ENCODE measurements at regions not wholly inside any gene's neighbourhood (a gene's known extent, or its start where the extent isn't known, plus 50 kb on each side); places are given as distances from the start of the nearest gene placed in this dataset.

- 3% methylated on average over 6 of the region's 6 CpGs for WGBS (ENCODE audit: insufficient coverage, low coverage, missing lambda C conversion rate)
- Histone ChIP-seq H3K9me1 (ENCODE audit: control insufficient read depth, insufficient read depth, low read length) (no peaks in the 10 kb centered on the region), H3K27me3 (ENCODE audit: control insufficient read depth in 2 of 2, insufficient read depth in 2 of 2, low read length in 2 of 2) (peaks cover 0 to 5% of the 10 kb centered on the region in 2 experiments; a peak in 2 of 5 replicates), H3K27ac (ENCODE audit: extremely low read depth, low read depth, low read length) (no peak overlapping the region), H3K4me1 (replicated peaks in 1 of 2; ENCODE audit: control insufficient read depth in 2 of 2, insufficient read depth in 2 of 2, low read length in 2 of 2) (no peaks in the 10 kb centered on the region; a peak in 2 of 5 replicates), H3K9me3 (replicated peaks; ENCODE audit: control insufficient read depth, insufficient read depth, low read depth, low read length) (no peaks in the 10 kb centered on the region), H2AFZ (ENCODE audit: low read depth, low read length) (no peak overlapping the region), H3K79me2 (ENCODE audit: control insufficient read depth, insufficient read depth, low read length) (no peaks in the 10 kb centered on the region), H3K9ac (ENCODE audit: insufficient read depth in 1 of 2, low read depth in 2 of 2, low read length in 2 of 2) (no peak overlapping the region), H4K20me1 (replicated peaks; ENCODE audit: control insufficient read depth, insufficient read depth, low read length) (no peaks in the 10 kb centered on the region), H3K4me3 (no peak overlapping the region), H3K36me3 (ENCODE audit: control insufficient read depth, insufficient read depth, low read length) (no peaks in the 10 kb centered on the region), H3K4me2 (ENCODE audit: insufficient read depth, low read length) (no peak overlapping the region)
- FAIRE-seq (no peak), ATAC-seq (no peak), DNase-seq (ENCODE audit: extremely low read depth in 1 of 4, low spot score in 3 of 4) (no peak)
- ChIA-PET CTCF (ENCODE audit: low intra/inter-chr PET ratio) (no interaction called here), POLR2A (interaction anchor here (1.3 kb wide), 1 partner anchor 140 kb away, joined by 3 read pairs; no protein-coding TSS in a partner anchor)
- in situ Hi-C loops (cut with MboI) (no loop called here), intact Hi-C loops (cut with micrococcal nuclease) (no loop called here)
- TF ChIP-seq, protein P1, sequence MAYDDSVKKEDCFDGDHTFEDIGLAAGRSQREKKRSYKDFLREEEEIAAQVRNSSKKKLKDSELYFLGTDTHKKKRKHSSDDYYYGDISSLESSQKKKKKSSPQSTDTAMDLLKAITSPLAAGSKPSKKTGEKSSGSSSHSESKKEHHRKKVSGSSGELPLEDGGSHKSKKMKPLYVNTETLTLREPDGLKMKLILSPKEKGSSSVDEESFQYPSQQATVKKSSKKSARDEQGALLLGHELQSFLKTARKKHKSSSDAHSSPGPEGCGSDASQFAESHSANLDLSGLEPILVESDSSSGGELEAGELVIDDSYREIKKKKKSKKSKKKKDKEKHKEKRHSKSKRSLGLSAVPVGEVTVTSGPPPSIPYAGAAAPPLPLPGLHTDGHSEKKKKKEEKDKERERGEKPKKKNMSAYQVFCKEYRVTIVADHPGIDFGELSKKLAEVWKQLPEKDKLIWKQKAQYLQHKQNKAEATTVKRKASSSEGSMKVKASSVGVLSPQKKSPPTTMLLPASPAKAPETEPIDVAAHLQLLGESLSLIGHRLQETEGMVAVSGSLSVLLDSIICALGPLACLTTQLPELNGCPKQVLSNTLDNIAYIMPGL (CRISPR knock-in tag; IDR thresholded peaks at IDR 0.05), result no peak
- TF ChIP-seq ZNF695 (CRISPR knock-in tag; IDR thresholded peaks at IDR 0.05) (no peak), MCM2 (IDR thresholded peaks at IDR 0.05; ENCODE audit: low read depth) (no peak), POLR3G (IDR thresholded peaks at IDR 0.05; ENCODE audit: extremely low read depth, insufficient read length, insufficient replicate concordance) (no peak), ZNF184 (CRISPR knock-in tag; IDR thresholded peaks at IDR 0.05) (no peak), BRCA1 (IDR thresholded peaks at IDR 0.05) (no peak), BRCA1 (CRISPR knock-in tag; IDR thresholded peaks at IDR 0.05) (no peak), CC2D1A (IDR thresholded peaks at IDR 0.05) (no peak), KLF16 (IDR thresholded peaks at IDR 0.05) (no peak), HNRNPK (IDR thresholded peaks at IDR 0.05; ENCODE audit: low read depth, low read length, poor library complexity, severe bottlenecking) (no peak), ZNF12 (CRISPR knock-in tag; IDR thresholded peaks at IDR 0.05) (no peak), ZNF197 (CRISPR knock-in tag; IDR thresholded peaks at IDR 0.05; ENCODE audit: low read depth) (no peak), ZNF41 (CRISPR knock-in tag; conservative IDR thresholded peaks at IDR 0.05) (no peak), ZNF316 (IDR thresholded peaks at IDR 0.05) (no peak), MYNN (IDR thresholded peaks at IDR 0.05) (no peak), MYNN (CRISPR knock-in tag; IDR thresholded peaks at IDR 0.05) (no peak)
- no TSS peak for BruUV-seq (replicated peaks)
These were observed 208.4 kb upstream of the TLE3 start for GRCh38 chr15:70306081-70306480.
